ENCODE measurements at regions not wholly inside any gene's neighbourhood (a gene's known extent, or its start where the extent isn't known, plus 50 kb on each side); places are given as distances from the start of the nearest gene placed in this dataset.

DNA sequence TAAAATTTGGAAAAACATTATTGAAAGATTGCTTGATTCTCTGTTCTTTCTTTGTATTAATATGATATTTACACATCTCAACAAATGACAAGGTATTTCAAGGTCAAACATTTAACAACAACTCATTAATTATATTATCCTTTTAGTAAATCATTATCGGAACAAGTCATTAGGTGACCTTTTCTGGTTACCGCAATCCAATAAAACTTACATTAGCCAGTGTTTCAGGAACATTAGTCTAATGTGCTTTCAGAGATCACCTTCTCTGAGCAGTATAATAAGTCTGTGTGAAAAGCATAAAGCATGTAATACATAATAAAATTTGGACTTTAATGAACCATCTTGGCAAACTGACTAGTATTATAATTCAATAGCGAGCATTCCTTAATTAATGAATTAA is 1466.4 kb downstream of the FAM181B start:
- no peak for DNase-seq (ENCODE audit: extremely low read depth, low read depth)
- TF ChIP-seq CTCF (IDR thresholded peaks at IDR 0.05; ENCODE audit: low read depth, low read length, missing control alignments), result no peak
- no peak overlapping the region for H3K4me3 ChIP-seq (replicated peaks; ENCODE audit: low read depth, low read length)

DNA sequence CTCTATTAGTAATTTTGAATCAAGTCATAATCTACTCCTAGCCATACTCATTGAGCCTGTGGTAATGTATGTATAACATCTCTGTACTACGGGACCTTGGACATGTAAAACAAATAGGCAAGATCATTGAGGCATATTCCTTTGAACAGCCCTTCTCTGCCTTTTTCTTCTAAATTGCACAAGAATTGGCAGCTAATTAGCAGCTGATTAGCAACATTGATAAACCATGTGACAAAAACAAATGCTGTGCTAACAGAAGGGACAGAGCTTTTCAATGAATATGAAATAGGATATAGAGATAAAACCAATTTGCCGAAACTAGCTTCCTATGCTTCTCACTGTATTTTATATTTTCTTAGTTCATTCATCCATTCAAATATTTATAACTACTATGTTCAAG is 1474.2 kb downstream of the FAM181B start:
- no peak for TF ChIP-seq CTCF (IDR thresholded peaks at IDR 0.05; ENCODE audit: low read depth, low read length, missing control alignments)
- no peak for DNase-seq (ENCODE audit: extremely low read depth, low read depth)
- no peak overlapping the region for H3K4me3 ChIP-seq (replicated peaks; ENCODE audit: low read depth, low read length)

- no peak for DNase-seq (ENCODE audit: extremely low read depth, low read depth)
- H3K4me3 ChIP-seq (replicated peaks; ENCODE audit: low read depth, low read length), result no peak overlapping the region
- TF ChIP-seq CTCF (IDR thresholded peaks at IDR 0.05; ENCODE audit: low read depth, low read length, missing control alignments), result no peak
Observed at GRCh38 chr11:81255895-81256294, 1477.8 kb downstream of the FAM181B start.

GRCh38 chr11:81253244-81253643 is 1480.4 kb downstream of the FAM181B start:
- no peak overlapping the region for H3K4me3 ChIP-seq (replicated peaks; ENCODE audit: low read depth, low read length)
- DNase-seq (ENCODE audit: extremely low read depth, low read depth), result no peak
- TF ChIP-seq CTCF (IDR thresholded peaks at IDR 0.05; ENCODE audit: low read depth, low read length, missing control alignments), result no peak

- DNase-seq (ENCODE audit: extremely low read depth, low read depth), result no peak
- no peak overlapping the region for H3K4me3 ChIP-seq (replicated peaks; ENCODE audit: low read depth, low read length)
- no peak for TF ChIP-seq CTCF (IDR thresholded peaks at IDR 0.05; ENCODE audit: low read depth, low read length, missing control alignments)
Observed at GRCh38 chr11:81246941-81247340, 1486.7 kb downstream of the FAM181B start.

DNA sequence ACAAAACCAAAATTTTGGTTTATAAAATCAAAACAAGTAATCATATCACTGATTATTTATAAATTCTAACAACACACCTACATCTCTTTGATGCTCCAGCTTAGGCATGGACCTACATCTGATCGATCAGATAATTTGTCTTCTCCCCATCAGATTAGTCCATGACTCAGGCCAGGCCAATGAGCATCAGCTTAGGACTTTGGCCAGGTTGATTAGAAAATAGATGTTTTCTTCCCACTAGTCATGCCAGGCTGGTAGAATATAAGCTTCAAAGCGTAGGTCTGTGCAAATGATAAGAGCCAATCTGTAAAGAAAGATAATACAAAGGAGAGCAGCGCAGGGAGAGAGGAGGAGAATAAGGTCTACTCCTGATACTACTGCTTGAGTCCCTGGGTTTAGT is 1487.9 kb downstream of the FAM181B start:
- DNase-seq (ENCODE audit: extremely low read depth, low read depth), result no peak
- no peak overlapping the region for H3K4me3 ChIP-seq (replicated peaks; ENCODE audit: low read depth, low read length)
- TF ChIP-seq CTCF (IDR thresholded peaks at IDR 0.05; ENCODE audit: low read depth, low read length, missing control alignments), result no peak

- TF ChIP-seq CTCF (IDR thresholded peaks at IDR 0.05; ENCODE audit: low read depth, low read length, missing control alignments), result no peak
- no peak for DNase-seq (ENCODE audit: extremely low read depth, low read depth)
Observed at GRCh38 chr11:81241672-81242275, 1491.9 kb downstream of the FAM181B start.

More at GRCh38 chr11:81241672-81242275, 1491.9 kb downstream of the FAM181B start:
- H3K4me3 ChIP-seq (replicated peaks; ENCODE audit: low read depth, low read length), result no peak overlapping the region

Data from HFF-Myc (cell line).